HG03175 (cell line): ENCODE measurements at regions not wholly inside any gene's neighbourhood (a gene's known extent, or its start where the extent isn't known, plus 50 kb on each side); places are given as distances from the start of the nearest gene placed in this dataset.
"Not testable (repeated sequence)": the region's sequence is repeated elsewhere in the genome, so short reads cannot be mapped to it uniquely, and the experiment has no call there.

Source experiments
- ATAC-seq: cut with Tn5 transposase; IDR thresholded peaks from one replicate; pipeline ENCODE4 v1.9.1; 2021; ENCODE audit warnings: mild to moderate bottlenecking, moderate library complexity; ENCODE audit not compliant: unreplicated experiment

- ATAC-seq, result no peak
Measured at GRCh38 chr2:48043131-48043700, 136.9 kb upstream of the FBXO11 start.

DNA sequence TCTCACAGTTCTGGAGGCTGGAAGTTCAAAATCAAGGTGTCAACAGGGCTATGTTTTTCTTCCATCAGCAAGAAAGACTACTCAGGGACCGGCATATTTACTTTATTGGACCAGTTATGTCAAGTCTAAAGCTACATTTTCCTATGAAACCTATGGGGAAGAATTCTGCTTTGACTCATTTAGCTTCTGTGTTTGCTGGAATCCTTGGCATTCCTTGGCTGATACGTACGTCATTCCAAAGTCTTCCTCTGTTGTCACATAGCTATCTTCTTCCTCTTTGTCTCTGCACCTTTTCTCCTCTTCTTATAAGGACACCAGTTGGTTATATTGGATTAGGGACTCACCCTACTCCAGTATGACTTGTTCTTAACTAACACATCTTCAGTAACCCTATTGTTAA lies 137.4 kb upstream of the FBXO11 start:
- no peak for ATAC-seq

DNA sequence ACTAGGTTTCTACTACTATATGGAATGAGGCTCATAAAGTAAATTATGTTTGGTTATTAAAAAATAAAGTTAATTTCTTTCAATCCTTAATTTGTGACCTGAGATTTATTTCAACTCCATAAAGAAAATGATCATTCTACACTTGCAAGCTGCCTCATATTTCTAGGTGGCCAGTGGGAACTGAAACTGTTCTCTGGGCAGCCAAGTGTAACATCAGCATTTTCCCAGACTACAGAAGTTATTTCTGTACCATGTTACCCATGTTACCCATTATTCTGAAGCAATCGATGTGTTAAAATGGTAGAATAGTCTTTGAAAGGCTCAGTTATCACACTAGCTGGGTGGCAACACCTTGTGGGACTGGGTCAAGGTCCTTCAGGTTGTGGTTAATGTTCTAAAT lies 139.3 kb upstream of the FBXO11 start:
- ATAC-seq, result no peak

- no peak for ATAC-seq
Measured at GRCh38 chr2:48048476-48049171, 142.3 kb upstream of the FBXO11 start.

DNA sequence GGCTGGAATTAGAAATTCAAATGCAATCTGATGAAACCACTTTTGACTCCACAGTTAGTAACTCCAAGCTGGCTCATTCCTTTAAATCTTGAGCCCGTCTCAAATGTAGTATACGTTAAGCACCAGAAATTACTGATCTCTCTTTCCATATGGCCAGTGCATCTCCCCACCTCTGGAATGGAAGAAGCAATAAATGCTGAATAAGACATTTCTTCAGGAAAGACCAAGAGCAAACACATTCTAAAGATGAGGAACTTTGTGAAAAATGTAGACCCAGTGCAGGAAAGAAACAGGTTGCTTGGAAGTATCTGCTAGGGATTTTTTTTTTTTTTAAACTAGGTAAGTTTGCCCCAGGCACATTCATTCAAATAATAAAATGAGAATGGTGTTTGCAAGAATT lies 143.1 kb upstream of the FBXO11 start:
- ATAC-seq, result no peak

GRCh38 chr2:48050711-48051110 lies 144.4 kb upstream of the FBXO11 start:
- no peak for ATAC-seq

DNA sequence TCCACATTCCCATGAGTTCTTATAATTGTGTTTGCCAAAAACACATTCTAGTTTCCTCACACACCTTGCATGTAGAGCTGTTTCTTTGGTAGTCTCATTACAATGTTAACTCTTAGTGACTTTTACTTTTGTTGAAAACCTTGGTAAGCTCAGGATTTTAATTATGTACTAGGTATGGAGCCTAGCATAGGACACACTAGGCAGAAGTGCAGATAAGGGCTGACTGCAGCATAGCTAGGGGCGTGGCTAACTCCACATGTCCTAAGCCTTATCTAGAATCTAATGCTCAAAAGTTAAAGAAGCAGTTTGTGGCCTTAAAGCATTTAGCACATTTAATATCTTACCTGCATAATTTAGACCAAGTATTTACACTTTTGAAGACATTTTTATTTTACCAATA lies 153.7 kb upstream of the FBXO11 start:
- no peak for ATAC-seq

GRCh38 chr2:48061656-48062055 lies 155.4 kb upstream of the FBXO11 start:
- ATAC-seq, result not testable (repeated sequence)

DNA sequence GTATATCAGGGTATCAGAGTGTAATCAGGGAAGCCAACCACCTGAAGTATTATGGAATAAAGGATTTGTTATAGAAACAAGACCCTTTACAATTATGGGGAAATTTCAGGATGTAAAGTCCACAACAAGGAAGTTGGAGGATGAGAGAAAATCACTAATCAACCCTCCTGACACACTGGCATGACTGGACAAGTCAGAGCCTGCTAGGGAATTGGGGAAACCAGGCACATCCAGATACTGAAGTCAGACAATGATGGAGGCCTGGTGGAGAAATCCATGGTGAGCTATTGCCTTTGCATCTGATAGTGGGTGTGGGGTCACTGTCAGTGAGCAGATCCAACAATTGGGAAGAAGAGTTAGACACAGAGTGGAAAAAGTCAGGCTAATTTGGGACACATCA lies 158.8 kb upstream of the FBXO11 start:
- no peak for ATAC-seq

- ATAC-seq, result no peak
Measured at GRCh38 chr2:48066000-48066399, 159.7 kb upstream of the FBXO11 start.

DNA sequence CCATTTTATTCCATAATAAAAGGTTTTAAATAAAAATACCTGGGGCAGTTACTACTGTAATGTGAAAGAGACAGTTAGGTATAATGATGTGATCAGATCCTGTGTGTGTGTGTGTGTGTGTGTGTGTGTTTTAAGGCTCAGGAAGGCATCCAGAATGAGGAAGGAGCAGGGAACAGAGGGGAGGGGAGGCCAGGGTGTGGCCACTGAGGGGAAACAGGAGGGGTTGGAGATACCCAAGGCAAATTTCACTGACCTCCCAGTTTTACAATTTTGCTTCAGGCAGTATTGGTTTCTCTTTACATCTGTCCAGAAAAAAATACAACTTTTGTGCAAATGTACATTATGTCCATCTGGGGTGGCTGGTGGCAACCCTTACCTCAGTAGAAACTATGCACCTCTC lies 163.5 kb upstream of the FBXO11 start:
- ATAC-seq, result no peak

DNA sequence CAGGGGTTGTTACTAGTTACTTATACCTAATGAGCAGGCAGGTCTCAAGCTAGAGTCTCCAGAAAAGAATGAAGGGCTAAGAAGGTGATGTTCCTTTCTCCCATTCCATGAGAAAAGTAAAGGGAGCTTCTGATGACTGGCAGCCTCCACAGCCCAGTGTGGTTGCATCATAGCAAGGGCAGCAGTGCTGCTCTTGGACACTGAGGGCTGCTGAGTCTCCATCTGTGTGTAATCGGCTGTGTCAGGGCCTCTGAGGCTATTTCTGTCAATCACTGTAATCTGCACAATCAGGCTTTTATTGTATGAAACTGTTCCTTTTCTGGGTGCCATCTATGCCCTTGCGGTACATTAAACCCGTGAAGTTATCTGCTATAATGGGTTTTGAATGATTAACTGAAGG lies 164.1 kb upstream of the FBXO11 start:
- no peak for ATAC-seq

GRCh38 chr2:48072583-48072982 lies 166.3 kb upstream of the FBXO11 start:
- no peak for ATAC-seq

GRCh38 chr2:48075631-48076030 lies 169.3 kb upstream of the FBXO11 start:
- ATAC-seq, result no peak

- no peak for ATAC-seq
Measured at GRCh38 chr2:48080534-48081316, 174.4 kb upstream of the FBXO11 start.

DNA sequence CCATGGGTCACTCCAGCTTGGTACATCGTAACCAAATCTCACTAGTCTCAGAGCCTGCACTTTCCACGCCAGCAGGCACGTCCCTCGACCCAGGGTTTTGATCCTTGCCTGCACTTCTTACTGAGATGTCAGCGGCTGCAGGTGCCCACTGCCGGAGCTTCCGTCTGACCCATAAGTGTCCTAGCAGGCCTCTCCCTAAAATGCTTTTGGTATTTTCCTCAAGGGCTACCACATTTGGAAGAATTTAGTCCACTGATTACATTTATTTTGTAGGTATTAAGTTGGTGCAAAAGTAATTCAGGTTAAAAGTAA lies 175.0 kb upstream of the FBXO11 start:
- no peak for ATAC-seq

GRCh38 chr2:48085888-48086287 lies 179.6 kb upstream of the FBXO11 start:
- no peak for ATAC-seq

- ATAC-seq, result no peak
Measured at GRCh38 chr2:48088994-48089393, 182.7 kb upstream of the FBXO11 start.

DNA sequence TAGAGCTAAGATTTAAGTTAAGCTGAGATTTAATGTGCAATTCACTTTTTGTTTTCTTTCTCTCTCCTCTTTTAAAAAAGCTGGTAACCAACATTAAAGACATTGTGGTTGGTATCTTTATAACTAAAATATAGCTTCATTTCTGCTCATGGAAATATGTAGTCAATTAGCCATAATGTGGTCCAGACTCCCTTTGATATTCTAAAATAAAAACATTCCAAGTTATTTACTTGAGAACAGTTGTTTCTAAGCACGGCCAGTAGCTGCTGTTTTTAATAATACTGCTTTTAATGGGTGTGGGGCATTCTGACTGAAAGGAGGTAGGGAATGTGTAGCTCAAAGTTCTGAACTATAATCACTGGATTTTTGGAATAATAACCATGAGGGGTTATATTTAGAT lies 183.3 kb upstream of the FBXO11 start:
- no peak for ATAC-seq

GRCh38 chr2:48092846-48093803 lies 186.8 kb upstream of the FBXO11 start:
- no peak for ATAC-seq

- ATAC-seq, result not testable (repeated sequence)
Measured at GRCh38 chr2:48096765-48097164, 190.5 kb upstream of the FBXO11 start.
